PC-3 (cell line): ENCODE measurements at regions not wholly inside any gene's neighbourhood (a gene's known extent, or its start where the extent isn't known, plus 50 kb on each side); places are given as distances from the start of the nearest gene placed in this dataset.

Experiments
- ATAC-seq: fragments of 200-7000 bp; cut with Tn5 transposase; 2 replicates; pipeline ENCODE4 v1.9.1; 2020; ENCODE audit warnings: mild to moderate bottlenecking, moderate library complexity
- BruUV-seq: library from RNA; stranded (reverse); fragments of 400-500 nt; replicated peaks from 2 replicates; lab custom pipeline; 2021; lab: Mats Ljungman, UMichigan
- CTCF ChIA-PET: fragments of 300-600 bp; sonication (Branson Sonifier 250); formaldehyde crosslinking; loops from one replicate; lab custom pipeline; 2022; ENCODE audit warnings: antibody characterized with exemption; lab: Charles Lee
- POLR2A ChIA-PET: fragments of 300-600 bp; sonication (Branson Sonifier 250); formaldehyde crosslinking; loops from one replicate; lab custom pipeline; 2022; ENCODE audit warnings: antibody characterized with exemption; ENCODE audit not compliant: unreplicated experiment; lab: Charles Lee
- DNase-seq: peaks from one replicate; pipeline ENCODE4 v3.0.0-alpha.2; 2015
- H2AFZ ChIP-seq: fragments of 300-600 bp; sonication (generic); 2 replicates; pipeline ENCODE4 v1.6.0; 2016; ENCODE audit warnings: antibody characterized with exemption, low read length
- H3F3A ChIP-seq: fragments of 300-600 bp; sonication (generic); one replicate; pipeline ENCODE4 v1.6.0; 2017; ENCODE audit warnings: antibody characterized with exemption, low read length, control low read depth, mild to moderate bottlenecking; ENCODE audit not compliant: unreplicated experiment
- H3K27ac ChIP-seq: fragments of 300-600 bp; sonication (generic); 2 replicates; pipeline ENCODE4 v1.5.1; 2016; ENCODE audit warnings: mild to moderate bottlenecking, low read length
- H3K27me3 ChIP-seq: fragments of 300-600 bp; sonication (generic); 2 replicates; pipeline ENCODE4 v1.6.1; 2016; ENCODE audit warnings: low read length, mixed read lengths
- H3K36me3 ChIP-seq: fragments of 300-600 bp; sonication (generic); 2 replicates; pipeline ENCODE4 v1.6.1; 2016; ENCODE audit warnings: low read depth, mixed run types, low read length, mixed read lengths
- H3K4me1 ChIP-seq: fragments of 300-600 bp; sonication (generic); 2 replicates; pipeline ENCODE4 v1.5.1; 2016; ENCODE audit warnings: low read length; ENCODE audit not compliant: insufficient read depth
- H3K4me2 ChIP-seq: fragments of 300-600 bp; sonication (generic); 2 replicates; pipeline ENCODE4 v1.6.0; 2016; ENCODE audit warnings: low read length
- H3K4me3 ChIP-seq: fragments of 300-600 bp; sonication (generic); 2 replicates; pipeline ENCODE4 v1.5.1; 2016; ENCODE audit warnings: mild to moderate bottlenecking, low read length, mixed read lengths
- H3K79me2 ChIP-seq: fragments of 300-600 bp; sonication (generic); 2 replicates; pipeline ENCODE4 v1.6.1; 2017; ENCODE audit warnings: low read length, mixed read lengths
- H3K9ac ChIP-seq: fragments of 300-600 bp; sonication (generic); 2 replicates; pipeline ENCODE4 v1.6.0; 2016; ENCODE audit warnings: mild to moderate bottlenecking, low read length
- H3K9me2 ChIP-seq: fragments of 300-600 bp; sonication (generic); replicated peaks from 2 replicates; pipeline ENCODE4 v1.6.1; 2016; ENCODE audit warnings: mixed run types, low read length, mixed read lengths
- H3K9me3 ChIP-seq: fragments of 300-600 bp; sonication (generic); 2 replicates; pipeline ENCODE4 v1.6.1; 2016; ENCODE audit warnings: low read length, mixed read lengths
- H4K20me1 ChIP-seq: fragments of 300-600 bp; sonication (generic); 2 replicates; pipeline ENCODE4 v1.6.1; 2016; ENCODE audit warnings: low read length, mixed read lengths
- EZH2 ChIP-seq: fragments of 300-600 bp; sonication (generic); IDR thresholded peaks from one replicate; pipeline ENCODE4 v1.6.1; 2017; ENCODE audit warnings: antibody characterized with exemption, mild to moderate bottlenecking, low read length; ENCODE audit not compliant: unreplicated experiment
- EZH2phosphoT487 ChIP-seq: fragments of 300-600 bp; sonication (generic); IDR thresholded peaks from 2 replicates; pipeline ENCODE4 v1.6.1; 2018; ENCODE audit warnings: mild to moderate bottlenecking, antibody characterized with exemption, low read length, borderline replicate concordance
- intact Hi-C: fragments of 100-400 bp; cut with micrococcal nuclease; formaldehyde crosslinking; loops from 2 replicates; pipeline ENCODE4 v1.9.0; 2023
- TF ChIP-seq, protein P1 (sequence below): fragments of 300-600 bp; sonication (generic); conservative IDR thresholded peaks from 2 replicates; pipeline ENCODE4 v1.5.1; 2017; ENCODE audit warnings: antibody characterized with exemption, low read depth, mild to moderate bottlenecking, low read length

DNA sequence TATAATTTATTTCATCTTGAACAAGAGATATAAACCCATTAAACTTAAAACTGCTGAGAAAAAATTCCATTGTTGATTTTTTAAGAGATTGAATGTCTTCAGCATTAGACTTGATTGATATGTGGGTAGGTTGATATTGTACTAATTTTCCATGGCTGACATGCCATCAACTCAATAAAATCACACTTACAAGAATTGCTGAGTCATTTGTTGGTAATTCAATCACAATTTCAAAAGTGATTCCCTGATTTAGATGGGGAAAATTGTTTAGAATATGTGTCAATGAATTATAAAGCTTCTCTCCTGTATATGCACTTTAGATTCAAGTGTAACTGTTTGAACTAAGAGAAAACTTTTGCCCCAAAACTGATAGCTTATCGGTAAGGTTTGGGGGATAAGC, 223.5 kb upstream of the NCAM2 start:
- intact Hi-C loops = no loop called here
- no peaks in the 10 kb centered on the region for H4K20me1 ChIP-seq
- ChIA-PET POLR2A (no interaction called here), CTCF (no interaction called here)
- TF ChIP-seq EZH2 = no peak
- TF ChIP-seq, protein P1, sequence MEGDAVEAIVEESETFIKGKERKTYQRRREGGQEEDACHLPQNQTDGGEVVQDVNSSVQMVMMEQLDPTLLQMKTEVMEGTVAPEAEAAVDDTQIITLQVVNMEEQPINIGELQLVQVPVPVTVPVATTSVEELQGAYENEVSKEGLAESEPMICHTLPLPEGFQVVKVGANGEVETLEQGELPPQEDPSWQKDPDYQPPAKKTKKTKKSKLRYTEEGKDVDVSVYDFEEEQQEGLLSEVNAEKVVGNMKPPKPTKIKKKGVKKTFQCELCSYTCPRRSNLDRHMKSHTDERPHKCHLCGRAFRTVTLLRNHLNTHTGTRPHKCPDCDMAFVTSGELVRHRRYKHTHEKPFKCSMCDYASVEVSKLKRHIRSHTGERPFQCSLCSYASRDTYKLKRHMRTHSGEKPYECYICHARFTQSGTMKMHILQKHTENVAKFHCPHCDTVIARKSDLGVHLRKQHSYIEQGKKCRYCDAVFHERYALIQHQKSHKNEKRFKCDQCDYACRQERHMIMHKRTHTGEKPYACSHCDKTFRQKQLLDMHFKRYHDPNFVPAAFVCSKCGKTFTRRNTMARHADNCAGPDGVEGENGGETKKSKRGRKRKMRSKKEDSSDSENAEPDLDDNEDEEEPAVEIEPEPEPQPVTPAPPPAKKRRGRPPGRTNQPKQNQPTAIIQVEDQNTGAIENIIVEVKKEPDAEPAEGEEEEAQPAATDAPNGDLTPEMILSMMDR = no peak
- no peak for TF ChIP-seq EZH2phosphoT487
- H3K36me3 ChIP-seq = no peaks in the 10 kb centered on the region
- no peak overlapping the region for H3K9ac ChIP-seq
- no peak overlapping the region for H3K4me2 ChIP-seq
- H3F3A ChIP-seq = no peaks in the 10 kb centered on the region
- no peak overlapping the region for H3K4me3 ChIP-seq
- no peaks in the 10 kb centered on the region for H3K4me1 ChIP-seq
- DNase-seq = no peak
- H3K9me2 ChIP-seq = no peaks in the 10 kb centered on the region
- no peaks in the 10 kb centered on the region for H3K79me2 ChIP-seq
- peaks cover 12% of the 10 kb centered on the region; the same call in 1 of the 2 replicates for H3K9me3 ChIP-seq
- BruUV-seq = no TSS peak
- H3K27ac ChIP-seq = no peak overlapping the region
- no peak overlapping the region for H2AFZ ChIP-seq
- no peak for ATAC-seq
- no peaks in the 10 kb centered on the region for H3K27me3 ChIP-seq

DNA sequence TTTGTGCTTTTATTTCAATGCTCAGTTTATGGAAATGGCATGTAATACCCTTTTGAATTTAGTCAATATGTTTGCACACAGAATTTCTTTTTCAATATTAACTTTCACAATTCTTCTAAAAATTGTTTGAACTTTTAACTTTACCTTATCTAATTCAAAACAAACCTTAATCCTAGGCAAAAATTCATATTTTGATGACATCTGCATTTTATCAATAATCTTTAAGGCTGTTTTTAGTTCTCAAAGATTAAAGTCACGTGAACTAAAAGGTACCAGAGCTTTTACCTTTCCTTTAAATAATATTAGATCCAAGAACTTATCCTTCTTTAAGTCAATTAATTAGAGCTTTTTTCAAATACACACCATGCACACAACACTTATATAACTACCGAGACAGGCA, 218.9 kb upstream of the NCAM2 start:
- ChIA-PET POLR2A (no interaction called here), CTCF (no interaction called here)
- Histone ChIP-seq H3F3A (no peaks in the 10 kb centered on the region), H3K4me2 (no peak overlapping the region), H3K4me3 (no peak overlapping the region), H3K4me1 (no peaks in the 10 kb centered on the region), H3K27me3 (no peaks in the 10 kb centered on the region), H3K9me2 (no peaks in the 10 kb centered on the region), H3K27ac (no peak overlapping the region), H3K9ac (no peak overlapping the region), H3K36me3 (no peaks in the 10 kb centered on the region), H2AFZ (no peak overlapping the region), H3K79me2 (no peaks in the 10 kb centered on the region), H4K20me1 (no peaks in the 10 kb centered on the region), H3K9me3 (peaks cover 12% of the 10 kb centered on the region; the same call in 1 of the 2 replicates)
- intact Hi-C loops = no loop called here
- no TSS peak for BruUV-seq
- DNase-seq = no peak
- TF ChIP-seq EZH2 = no peak
- no peak for TF ChIP-seq EZH2phosphoT487
- TF ChIP-seq, protein P1 = no peak
- no peak for ATAC-seq

DNA sequence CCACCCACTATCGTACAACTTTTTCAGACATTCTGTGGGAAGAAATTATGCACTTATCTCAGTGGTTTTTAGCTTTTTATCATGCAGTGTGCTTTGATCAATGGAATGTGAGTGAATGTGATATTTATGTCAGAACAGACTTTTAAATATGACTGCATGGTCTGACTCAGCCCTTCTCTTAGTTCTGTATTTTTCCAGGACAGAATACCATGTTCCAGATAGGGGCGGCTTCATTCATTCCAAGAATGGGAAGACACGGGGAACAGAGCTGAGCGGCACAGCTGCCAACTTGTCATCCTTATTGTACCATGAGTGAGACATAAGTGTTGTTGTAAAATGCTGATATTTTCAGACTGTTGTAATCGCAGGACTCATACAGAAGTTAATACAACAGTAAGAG, 214.6 kb upstream of the NCAM2 start:
- TF ChIP-seq EZH2 (no peak), EZH2phosphoT487 (no peak)
- TF ChIP-seq, protein P1 = no peak
- intact Hi-C loops = no loop called here

More for the DNA sequence above, 214.6 kb upstream of the NCAM2 start:
- no peaks in the 10 kb centered on the region for H3K27me3 ChIP-seq
- CTCF ChIA-PET = no interaction called here
- no peak overlapping the region for H3K27ac ChIP-seq
- H3K79me2 ChIP-seq = no peaks in the 10 kb centered on the region
- no peaks in the 10 kb centered on the region for H3K9me2 ChIP-seq
- H4K20me1 ChIP-seq = no peaks in the 10 kb centered on the region
- no TSS peak for BruUV-seq
- ATAC-seq = no peak
- DNase-seq = peak; percentile 3
- H3K4me1 ChIP-seq = no peaks in the 10 kb centered on the region
- H3K4me3 ChIP-seq = no peak overlapping the region
- H3F3A ChIP-seq = no peaks in the 10 kb centered on the region
- H3K9me3 ChIP-seq = peaks cover 3% of the 10 kb centered on the region; the same call in 1 of the 2 replicates
- no peak overlapping the region for H3K4me2 ChIP-seq
- no peaks in the 10 kb centered on the region for H3K36me3 ChIP-seq
- no peak overlapping the region; the same call in 1 of the 2 replicates for H2AFZ ChIP-seq
- no peak overlapping the region for H3K9ac ChIP-seq
- POLR2A ChIA-PET = no interaction called here
